DMS53 treated with DMSO at 0.1 percent for 48 hours (cell line): ENCODE measurements at regions not wholly inside any gene's neighbourhood (a gene's known extent, or its start where the extent isn't known, plus 50 kb on each side); places are given as distances from the start of the nearest gene placed in this dataset.

Experiments
- DNase-seq: peaks from one replicate; lab custom pipeline; 2025; ENCODE audit not compliant: unreplicated experiment; lab: John Stamatoyannopoulos, UW

DNA sequence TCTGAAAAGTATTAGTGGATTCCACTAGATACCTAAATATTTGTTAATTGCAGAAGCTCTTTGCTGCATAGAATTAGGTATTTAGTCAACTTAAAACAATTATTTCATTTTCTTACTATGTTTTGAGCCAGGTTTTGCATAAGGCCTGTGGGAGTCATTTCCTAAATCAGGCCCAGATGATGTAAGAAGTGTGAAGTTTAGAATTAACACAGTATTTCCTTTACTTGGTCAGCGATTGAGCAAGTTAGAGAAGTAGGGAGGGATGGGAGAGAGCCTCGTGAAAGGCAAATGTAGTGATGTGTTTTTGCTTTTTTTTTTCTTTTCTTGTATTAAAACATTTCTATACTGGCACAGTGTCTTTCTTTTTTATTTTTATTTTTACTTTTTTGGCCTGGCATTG is 711.1 kb downstream of the HDGFL1 start:
- no peak for DNase-seq

DNA sequence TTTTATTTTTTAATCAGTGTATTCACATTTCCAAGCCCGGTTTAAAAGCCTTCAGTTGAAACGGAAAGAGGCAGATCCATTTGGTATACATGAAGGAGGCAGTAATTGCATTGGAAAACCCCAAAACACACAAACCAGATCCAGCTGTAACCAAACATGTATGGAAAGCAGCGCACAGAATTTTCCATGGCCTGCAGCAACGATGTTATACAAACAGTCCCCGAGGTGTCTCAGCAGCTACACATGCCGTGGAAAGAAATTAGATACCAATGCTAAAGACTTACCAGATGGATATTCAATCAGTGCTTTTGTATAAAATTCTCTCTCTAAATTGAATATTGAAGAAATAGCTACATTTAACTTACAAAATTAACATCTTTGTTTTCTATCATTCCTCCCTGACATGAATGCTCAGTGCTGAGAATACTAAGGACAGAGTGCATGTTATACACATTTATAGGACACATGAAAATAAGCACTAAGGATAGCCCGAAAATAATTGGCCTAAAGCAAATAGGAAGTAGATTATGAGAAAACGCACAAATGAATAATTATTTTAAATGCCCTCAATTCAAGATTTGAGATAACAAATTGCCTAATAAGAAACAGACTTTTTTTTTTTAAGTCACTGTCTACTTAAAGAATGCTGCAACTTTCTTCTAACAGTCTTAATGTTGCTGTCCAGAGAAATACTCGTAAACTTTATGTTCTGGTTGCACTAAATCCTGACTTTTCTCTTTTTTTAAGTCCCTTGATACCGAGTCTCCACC is 713.1 kb downstream of the HDGFL1 start:
- no peak for DNase-seq

DNA sequence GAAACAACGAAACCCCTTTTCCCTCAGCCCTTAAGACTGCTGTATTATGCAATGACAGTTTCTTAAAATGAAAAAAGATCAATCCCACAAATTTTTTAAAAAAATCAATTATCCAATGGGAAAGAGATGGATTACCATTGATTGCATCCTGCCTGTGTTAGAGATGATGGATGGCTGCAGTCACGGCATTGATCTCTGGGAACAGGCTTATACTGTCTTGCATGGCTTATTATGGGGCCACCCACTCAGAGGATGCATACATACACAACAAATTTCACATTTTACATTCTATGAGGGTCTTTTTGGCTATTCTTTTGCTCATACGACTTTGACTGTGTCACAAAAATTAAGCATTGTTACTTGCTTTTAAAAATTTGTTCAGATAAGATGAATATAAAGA is 724.3 kb downstream of the HDGFL1 start:
- DNase-seq: no peak

DNA sequence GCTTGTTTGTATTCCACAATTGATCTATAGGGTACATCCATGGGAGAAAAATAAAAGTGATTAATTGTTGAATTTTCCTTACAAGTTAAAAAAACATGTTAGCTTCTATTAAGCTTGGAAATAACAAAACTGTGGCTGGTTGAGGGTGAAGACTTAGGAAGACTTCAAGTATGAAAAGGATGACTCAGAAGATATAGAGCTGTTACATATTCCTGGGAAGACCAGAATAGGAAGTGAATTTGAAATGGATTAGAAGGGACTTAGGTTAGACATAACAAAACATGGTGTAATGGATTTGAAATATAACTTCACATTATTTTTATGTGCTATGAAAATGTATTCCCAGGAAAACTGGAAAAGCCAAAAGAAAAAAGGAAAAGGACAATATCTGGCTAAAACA is 732.2 kb downstream of the HDGFL1 start:
- DNase-seq: no peak

DNA sequence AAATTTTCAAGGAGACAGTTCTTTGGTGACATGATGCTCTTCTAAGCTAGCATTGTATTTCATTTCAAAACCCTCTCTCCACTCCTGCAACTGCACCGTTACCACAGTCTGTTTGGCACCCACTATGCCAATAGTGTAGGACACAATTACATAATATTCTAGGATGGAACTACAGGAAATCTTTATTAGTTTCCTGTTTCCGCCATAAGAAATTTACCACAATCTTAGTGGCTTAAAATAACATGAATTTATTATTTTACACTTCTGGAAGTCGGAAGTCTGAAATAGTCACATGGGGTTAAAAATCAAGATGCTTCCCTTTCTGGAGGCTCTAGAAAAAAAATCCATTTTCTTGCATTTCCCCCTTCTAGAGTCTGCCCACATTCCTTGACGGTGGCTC is 733.1 kb downstream of the HDGFL1 start:
- DNase-seq: no peak

DNA sequence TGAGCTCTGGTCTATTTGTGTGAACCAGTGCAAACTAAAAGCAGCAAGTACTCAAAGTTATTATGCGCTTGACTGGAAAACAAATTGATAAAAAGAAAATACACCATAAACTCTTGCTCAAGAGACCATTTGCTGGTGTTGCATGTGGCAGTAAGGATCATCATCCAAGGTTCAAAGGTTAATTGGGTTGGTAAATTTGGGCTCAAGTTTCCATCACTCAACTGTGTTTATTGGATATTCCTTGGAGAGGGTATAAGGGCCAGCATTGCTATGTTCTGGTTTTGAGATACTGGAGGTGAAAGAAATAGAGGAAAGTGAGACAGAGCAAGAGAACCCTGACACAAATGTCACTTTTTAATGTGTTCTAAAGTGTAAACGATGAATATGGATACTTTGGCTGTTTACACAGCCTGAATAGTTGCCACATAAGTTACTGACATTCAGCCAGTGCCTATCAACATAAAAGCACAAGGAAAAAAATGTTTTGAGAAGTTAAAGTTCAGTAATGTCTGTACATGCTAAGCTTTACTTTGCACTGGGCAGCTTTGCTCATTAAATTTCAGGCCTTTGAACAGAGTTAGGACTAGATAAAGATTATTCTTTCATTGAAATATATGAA is 736.1 kb downstream of the HDGFL1 start:
- DNase-seq: no peak

DNA sequence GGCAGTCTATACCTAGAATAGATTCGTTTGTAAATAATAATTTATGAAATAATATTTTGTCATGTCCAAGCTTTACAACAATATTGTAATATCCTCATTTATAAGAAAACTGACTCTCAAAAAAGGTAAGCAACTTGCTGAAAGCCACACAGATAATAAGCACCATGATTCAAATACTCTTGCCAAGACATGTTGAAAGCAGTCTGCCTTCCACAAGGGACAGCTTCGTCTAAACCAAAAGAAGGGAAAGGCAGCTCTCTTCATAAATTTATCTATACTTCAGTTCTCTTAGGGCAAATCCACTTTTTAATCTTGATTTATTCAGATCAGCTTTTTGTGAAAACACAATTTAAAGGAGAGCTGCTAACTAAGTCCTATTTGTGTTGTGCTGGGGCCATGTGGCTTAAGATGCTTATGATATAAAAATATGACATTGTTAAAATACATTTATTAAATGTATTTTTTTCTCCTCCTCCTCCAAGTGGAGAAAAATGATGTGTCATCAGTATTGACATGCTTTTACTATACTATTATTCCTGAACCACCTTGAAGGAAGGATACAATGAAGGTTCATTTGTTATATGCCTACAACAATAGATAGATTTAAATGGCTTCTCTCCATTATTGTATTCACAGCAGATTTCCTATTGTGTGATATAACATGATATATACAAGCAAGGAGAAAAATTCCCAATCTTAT is 737.0 kb downstream of the HDGFL1 start:
- DNase-seq: no peak

DNA sequence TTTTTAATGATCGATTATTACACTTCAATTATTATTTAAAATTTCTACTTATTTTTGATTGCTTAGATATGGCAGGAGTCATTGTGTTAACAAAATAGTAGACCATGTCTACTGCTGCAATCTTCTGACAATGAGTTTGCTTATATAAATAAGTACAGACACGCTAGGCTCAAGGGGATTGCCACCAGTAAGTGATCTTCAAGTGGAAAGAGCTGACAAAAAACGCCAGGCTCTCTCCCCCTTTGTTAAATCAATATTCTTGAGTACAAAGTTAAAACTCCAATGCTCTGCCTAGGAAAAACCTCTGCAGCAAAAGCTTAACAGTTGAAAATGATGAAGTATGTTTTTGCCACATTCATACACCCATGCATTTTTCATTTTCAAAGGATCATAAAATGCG is 738.1 kb downstream of the HDGFL1 start:
- DNase-seq: no peak

DNA sequence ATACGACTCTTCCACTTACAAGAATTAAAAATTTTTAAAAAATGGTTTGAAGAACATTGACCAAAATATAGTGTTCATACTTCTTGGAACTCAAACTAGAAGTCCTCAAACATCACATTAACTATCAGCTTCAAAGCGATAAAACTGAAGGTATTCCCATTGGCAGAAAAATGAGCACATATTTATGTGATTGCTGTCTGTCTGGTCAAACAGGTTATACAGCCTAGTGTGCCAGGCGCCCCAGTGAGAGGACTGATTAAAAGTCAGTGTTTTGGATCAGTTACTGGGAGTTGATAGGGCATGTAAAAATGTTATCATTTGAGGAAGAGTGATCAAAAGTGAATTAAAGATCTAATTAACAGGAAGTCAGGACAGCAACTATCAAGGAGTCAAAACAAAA is 738.8 kb downstream of the HDGFL1 start:
- DNase-seq: no peak

DNA sequence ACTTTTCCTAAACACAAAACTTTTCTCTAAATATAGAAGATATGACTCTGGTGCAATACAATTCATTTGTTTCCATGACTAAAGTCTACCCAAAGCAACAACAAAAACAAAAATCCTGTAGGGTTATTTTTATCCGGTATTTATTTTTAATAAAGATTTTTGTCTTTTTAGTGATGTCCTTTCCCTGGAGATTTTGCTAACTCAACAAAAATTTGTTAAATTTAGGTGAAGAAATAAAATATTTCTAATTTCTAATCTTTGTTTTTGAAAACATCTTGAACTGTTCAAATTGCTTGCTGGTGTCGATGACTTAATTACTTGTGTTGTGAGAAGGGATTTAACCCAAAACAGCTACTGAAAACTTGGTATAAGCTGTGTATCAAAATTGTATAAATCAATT is 741.8 kb downstream of the HDGFL1 start:
- no peak for DNase-seq

DNA sequence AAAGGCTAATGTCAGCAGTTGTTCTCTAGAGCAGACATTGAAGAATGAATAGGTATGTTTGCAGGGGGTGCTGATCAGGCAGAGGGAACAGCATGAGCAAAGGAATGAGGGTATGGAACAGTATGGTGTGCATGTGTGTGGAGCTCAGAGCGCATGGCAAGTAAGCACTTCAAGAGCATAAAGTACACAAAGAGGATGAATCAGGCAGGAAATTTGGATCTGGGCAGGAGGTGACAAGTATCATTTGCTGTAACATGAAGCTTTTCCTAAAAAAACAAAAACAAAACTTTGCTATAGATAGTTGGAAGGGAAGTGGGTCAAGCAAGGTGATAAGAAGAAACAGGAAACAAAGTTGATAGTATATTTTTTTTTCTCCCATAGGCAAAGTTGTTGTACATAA is 746.8 kb downstream of the HDGFL1 start:
- peak; percentile 45 for DNase-seq

DNA sequence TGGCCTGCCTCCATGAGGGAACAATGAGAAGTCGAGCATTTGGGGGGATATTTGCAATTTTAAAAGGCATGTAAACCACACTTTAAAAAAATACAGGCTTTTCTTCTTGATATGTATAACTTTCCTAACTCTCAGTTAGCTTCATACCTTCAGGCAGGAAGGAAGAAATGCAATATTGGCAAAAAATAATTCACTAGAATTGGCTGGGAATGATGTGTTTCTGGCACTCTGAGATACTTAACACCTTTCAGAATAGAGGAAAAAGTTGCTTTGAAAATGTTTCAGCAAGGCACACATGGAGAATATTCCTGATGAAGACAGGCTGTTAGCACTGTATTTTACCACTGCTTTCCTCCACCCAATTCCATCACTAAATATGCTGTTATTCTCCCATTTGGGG is 747.6 kb downstream of the HDGFL1 start:
- no peak for DNase-seq

DNA sequence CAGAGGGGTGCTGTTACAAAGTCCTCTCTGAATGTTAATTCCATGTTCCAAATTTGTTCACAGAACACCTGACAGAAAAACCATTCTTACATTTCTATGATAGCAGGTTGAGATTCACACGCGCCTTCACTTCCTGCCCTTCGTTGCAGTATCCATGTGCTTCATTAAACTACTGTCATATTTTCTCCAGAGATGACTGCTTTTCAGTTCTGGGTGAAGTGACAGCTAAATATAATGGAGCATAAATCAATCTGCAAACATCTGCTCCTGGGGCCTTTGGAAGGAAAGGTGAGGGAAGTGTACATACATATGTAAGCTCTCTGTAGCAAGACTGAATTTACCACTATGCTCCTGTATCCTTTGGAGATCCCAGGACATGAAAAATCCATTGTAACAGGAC is 750.2 kb downstream of the HDGFL1 start:
- no peak for DNase-seq

DNA sequence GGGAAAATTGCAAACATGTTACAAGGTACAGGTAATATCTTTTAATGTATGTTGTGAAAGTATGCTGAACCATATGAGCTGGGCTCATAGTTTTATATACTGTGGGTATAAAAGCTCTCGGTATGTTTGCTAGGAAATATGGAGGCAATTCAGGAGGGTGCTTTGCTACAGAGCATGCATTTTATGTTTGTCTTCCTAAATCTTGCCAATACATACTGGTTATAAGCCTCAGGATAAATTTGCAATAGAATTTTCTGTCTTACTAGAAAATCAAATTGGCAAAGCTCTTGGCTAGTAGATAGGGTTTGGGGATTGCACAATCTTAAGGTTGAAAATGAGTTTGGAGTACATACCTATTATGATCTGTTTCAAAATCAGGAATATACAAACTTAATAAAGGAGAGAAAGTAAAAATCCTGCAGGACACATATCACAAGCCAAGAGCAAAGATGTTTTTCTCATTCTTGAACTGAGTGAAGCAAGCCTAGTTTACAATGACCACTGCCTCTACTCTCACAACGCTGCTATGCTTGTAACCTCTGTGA is 751.2 kb downstream of the HDGFL1 start:
- DNase-seq: no peak

DNA sequence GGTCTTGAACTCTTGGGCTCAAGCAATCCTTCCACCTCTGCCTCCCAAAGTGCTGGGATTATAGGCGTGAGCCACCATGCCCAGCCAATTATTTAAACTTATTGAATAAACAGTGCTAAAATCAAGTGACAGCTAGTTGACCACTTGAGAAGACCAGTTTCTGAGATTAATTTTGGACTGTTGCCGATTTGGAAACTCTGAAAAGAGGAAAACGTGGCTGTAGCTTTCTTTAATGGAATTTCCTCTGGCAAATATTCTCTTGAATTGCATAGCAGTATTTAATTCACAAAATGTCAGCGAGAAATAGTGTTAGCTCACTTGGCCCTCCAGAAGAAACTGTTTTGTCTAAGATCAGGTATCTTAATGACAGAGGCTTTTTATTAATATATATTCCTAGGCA is 754.5 kb downstream of the HDGFL1 start:
- no peak for DNase-seq

DNA sequence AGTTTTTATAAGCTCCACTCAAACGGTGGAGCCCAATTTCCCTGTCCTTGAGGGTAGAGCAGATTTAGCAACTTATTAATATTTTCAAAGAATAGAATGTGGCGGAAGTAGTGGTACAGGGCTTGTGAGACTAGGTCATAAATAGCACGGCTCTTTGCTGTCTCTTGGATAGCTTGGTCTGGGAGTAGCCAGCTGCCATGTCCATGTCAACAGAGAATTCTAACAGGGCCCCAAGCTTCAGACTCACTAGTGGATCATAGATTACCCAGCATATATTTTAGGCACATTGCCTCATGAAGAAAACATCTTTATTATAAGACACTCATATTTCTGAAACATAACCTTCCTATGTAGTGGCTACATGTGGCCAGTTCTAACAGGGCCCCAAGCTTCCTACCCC is 755.7 kb downstream of the HDGFL1 start:
- no peak for DNase-seq

DNA sequence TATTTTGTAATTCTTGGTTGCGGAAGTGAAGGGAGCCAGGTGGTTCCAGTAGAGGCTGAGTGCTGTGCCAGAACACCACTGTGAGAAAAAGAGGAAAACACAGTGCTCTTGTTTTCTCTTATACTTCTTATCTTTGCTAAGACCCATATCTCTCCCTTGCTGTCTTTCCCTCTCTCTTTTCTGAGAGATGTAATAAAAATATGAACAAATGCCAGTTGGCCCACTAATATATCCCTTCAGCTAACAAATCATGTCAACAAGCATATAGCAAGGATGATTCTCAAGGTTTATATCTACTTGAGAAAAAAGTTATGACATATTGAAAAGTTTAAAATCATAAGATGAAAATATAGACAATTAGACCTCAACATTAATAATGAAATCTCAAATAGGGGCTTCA is 758.3 kb downstream of the HDGFL1 start:
- no peak for DNase-seq

DNA sequence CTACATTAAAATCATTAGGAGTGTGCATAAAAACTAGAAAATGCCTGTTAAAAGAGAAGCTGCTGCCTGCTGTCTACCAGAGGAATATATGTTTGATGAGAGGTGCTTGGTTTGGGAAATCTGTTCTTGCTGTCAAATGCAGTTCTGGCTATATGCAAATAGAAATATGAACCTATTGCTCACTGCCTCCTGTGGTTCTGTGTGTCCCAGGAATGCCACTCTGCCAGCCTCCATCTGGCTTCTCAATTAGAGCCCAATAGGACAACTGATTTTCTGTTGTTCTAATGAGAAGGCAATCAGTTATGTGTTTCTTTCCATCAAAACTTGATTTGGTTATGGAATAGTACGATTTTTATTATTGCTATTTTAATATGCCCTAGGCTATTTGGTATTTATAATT is 759.7 kb downstream of the HDGFL1 start:
- DNase-seq: no peak

DNA sequence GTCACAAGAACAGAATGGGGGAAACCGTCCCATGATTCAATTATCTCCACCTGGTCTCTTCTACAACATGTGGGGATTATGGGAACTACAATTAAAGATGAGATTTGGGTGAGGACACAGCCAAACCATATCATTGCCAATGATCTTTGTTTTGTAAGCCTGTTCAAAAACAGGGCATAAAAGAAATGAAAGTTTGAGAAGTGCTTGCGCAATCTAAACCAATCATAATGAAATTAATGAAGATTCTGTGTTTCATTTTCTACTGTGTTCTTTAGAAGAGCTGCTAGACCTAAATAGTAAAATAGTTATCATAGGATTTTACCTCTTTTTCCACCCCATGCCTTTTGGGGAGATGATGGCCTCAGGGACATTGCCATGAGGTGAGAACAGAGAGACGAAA is 761.3 kb downstream of the HDGFL1 start:
- DNase-seq: no peak

DNA sequence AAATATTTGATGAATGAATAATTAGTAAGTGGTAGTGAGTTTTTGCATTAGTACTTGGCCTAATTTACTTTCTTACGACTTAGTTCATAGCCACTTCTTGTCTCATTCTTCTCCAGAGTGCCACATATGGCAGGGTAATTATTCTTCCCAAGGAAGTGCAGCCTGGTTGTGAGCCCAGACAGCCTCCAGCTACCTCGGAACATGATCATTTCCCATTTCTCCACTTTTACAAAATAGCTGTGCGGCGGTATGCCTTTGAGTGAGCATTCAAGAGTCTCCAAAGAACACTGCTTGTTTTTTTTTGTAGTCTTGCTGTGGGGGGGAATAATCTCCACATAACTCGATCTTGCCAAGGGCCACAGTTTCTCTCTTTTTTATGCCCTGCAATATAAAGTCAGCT is 765.0 kb downstream of the HDGFL1 start:
- DNase-seq: no peak

DNA sequence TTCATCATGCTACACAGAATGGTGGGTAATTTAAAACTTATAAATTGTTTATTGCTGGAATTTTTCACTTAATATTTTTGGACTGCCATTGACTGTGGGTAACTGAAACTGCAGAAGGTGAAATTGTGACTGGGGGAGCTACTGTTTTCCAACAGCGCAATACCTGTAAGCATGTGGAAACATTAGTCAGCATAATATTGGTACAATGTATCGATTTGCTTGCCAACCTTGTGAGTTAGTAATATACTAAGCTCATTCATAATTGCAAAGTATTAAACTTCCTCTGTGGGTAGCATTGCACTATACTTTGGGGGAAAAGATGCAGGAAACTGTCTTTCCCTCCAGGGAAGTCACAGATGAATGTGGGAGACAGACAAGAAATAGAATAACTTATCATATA is 766.5 kb downstream of the HDGFL1 start:
- no peak for DNase-seq

DNA sequence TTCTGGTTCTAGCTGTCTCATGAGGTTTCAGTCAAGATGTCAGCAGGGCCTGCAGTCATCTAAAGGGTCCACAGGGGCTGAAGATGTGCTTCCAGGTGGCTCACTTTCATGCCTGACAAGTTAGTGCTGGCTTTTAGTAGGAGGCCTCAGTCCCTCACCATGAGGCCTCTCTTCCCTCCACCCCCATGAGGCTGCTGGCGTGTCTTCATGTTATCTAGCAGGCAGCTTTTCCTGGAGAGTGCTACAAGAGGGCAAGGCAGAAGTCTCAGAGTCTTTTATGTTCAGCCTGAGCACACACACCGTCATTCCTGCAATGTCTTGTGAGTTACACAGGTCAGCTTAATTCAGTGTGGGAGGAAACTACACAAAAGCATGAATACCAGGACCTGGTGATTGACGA is 769.9 kb downstream of the HDGFL1 start:
- DNase-seq: no peak
